CD8-positive, alpha-beta memory T cell (primary cell): ENCODE measurements at regions not wholly inside any gene's neighbourhood (a gene's known extent, or its start where the extent isn't known, plus 50 kb on each side); places are given as distances from the start of the nearest gene placed in this dataset.

Experiments used
- CTCF ChIA-PET: fragments of 350-600 bp; sonication (Branson Sonifier 250); formaldehyde crosslinking; loops from one replicate; lab custom pipeline; 2021; ENCODE audit warnings: antibody characterized with exemption; lab: Charles Lee
- POLR2A ChIA-PET: fragments of 350-600 bp; sonication (Branson Sonifier 250); formaldehyde crosslinking; loops from one replicate; lab custom pipeline; 2021; ENCODE audit warnings: antibody characterized with exemption; lab: Charles Lee
- DNase-seq, 5 donors: peaks; one replicate each; pipeline versions ENCODE4 v3.0.0 to v3.0.0-alpha.2; 2020 to 2022; ENCODE audit warnings: mixed read lengths in 1 of 5
- H3K27ac ChIP-seq: one replicate; pipeline ENCODE4 v1.7.0; 2013; ENCODE audit warnings: low read depth, mild to moderate bottlenecking, low read length, moderate library complexity
- H3K27me3 ChIP-seq: 2 replicates; pipeline ENCODE4 v1.7.0; 2013; ENCODE audit warnings: low read length, mild to moderate bottlenecking; ENCODE audit not compliant: insufficient read depth, poor library complexity, severe bottlenecking
- H3K36me3 ChIP-seq: 2 replicates; pipeline ENCODE4 v1.7.0; 2013; ENCODE audit warnings: mild to moderate bottlenecking, low read length, moderate library complexity; ENCODE audit not compliant: insufficient read depth
- H3K4me1 ChIP-seq: 2 replicates; pipeline ENCODE4 v1.7.0; 2013; ENCODE audit warnings: mild to moderate bottlenecking, low read length, moderate library complexity; ENCODE audit not compliant: insufficient read depth
- H3K4me3 ChIP-seq: 2 replicates; pipeline ENCODE4 v1.7.0; 2013; ENCODE audit warnings: mild to moderate bottlenecking, low read length
- H3K9me3 ChIP-seq: 2 replicates; pipeline ENCODE4 v1.7.0; 2013; ENCODE audit warnings: mild to moderate bottlenecking, low read length
- H3K27ac Mint-ChIP-seq, 8 donors: one replicate each; pipeline ENCODE4 v1.8.0; 2020 to 2021; ENCODE audit warnings: mixed read lengths in 8 of 8, mild to moderate bottlenecking in 6 of 8, inconsistent platforms in 3 of 8, moderate library complexity in 3 of 8
- H3K27me3 Mint-ChIP-seq, 2 donors: one replicate each; pipeline ENCODE4 v1.8.0; 2020 to 2021; ENCODE audit warnings: mixed read lengths in 2 of 2, mild to moderate bottlenecking in 1 of 2, moderate library complexity in 1 of 2
- H3K36me3 Mint-ChIP-seq, 3 donors: one replicate each; pipeline ENCODE4 v1.8.0; 2020 to 2021; ENCODE audit warnings: mixed read lengths in 3 of 3, inconsistent platforms in 1 of 3, mild to moderate bottlenecking in 1 of 3
- H3K4me1 Mint-ChIP-seq, 3 donors: one replicate each; pipeline ENCODE4 v1.8.0; 2020 to 2021; ENCODE audit warnings: mixed read lengths in 3 of 3, inconsistent platforms in 1 of 3, mild to moderate bottlenecking in 1 of 3
- H3K4me3 Mint-ChIP-seq, 7 donors: one replicate each; pipeline ENCODE4 v1.8.0; 2020 to 2021; ENCODE audit warnings: mixed read lengths in 7 of 7, mild to moderate bottlenecking in 6 of 7, moderate library complexity in 4 of 7, inconsistent platforms in 2 of 7
- H3K9me3 Mint-ChIP-seq, 5 donors: one replicate each; pipeline ENCODE4 v1.8.0; 2020 to 2022; ENCODE audit warnings: mixed read lengths in 5 of 5, mild to moderate bottlenecking in 3 of 5, moderate library complexity in 2 of 5, inconsistent platforms in 1 of 5

DNA sequence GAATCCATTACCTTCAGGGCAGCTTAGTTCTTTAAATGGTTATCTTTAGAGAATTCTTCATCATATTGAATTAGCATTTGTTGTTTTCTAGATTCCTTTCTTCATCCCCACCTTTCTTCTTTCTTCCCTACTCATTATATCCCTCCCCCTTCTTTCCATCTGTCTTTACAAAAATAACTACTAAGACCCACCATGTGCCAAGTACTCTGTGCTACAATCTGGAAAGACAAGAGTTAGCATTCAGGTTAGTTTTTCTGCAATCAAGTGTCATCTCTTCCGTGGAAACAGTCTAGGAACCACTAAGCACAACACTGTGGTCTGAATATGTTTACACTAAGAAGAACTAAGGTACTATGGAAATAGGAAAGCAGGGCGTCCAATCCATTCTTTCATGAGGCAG is 897.4 kb upstream of the TENM4 start:
- Mint-ChIP-seq H3K27ac (no peak overlapping the region), H3K9me3 (peaks cover 3 to 17% (median 9%) of the 10 kb centered on the region in 5 donors), H3K36me3 (no peaks in the 10 kb centered on the region)

DNA sequence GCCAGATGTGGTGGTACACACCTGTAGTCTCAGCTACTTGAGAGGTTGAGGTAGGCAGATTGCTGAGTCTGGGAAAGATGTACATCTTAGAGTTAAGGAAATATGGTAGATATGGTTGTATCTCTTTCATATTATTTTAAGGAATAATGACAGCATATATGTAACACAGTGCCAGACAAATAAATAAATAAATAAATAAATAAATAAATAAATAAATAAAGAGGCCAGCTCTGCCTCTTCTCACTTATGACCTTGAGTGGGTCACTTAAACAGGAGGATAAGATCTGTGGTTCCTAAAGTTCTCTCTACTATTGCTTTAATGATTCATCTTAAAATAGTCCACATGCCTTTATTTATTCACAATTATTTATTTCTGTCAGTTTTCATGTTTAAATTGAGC is 890.9 kb upstream of the TENM4 start:
- no peaks in the 10 kb centered on the region for H3K4me1 ChIP-seq
- ChIA-PET CTCF (no interaction called here), POLR2A (no interaction called here)
- H3K4me3 ChIP-seq = no peak overlapping the region
- Mint-ChIP-seq H3K4me3 (no peak overlapping the region), H3K27me3 (no peaks in the 10 kb centered on the region), H3K36me3 (no peaks in the 10 kb centered on the region), H3K9me3 (peaks cover 5 to 19% (median 11%) of the 10 kb centered on the region in 5 donors), H3K27ac (no peak overlapping the region), H3K4me1 (no peaks in the 10 kb centered on the region)
- no peaks in the 10 kb centered on the region for H3K9me3 ChIP-seq
- H3K27me3 ChIP-seq = no peaks in the 10 kb centered on the region
- no peaks in the 10 kb centered on the region for H3K36me3 ChIP-seq
- H3K27ac ChIP-seq = no peak overlapping the region
- DNase-seq = no peak

More for the DNA sequence above, 897.4 kb upstream of the TENM4 start:
- ChIA-PET CTCF (no interaction called here), POLR2A (no interaction called here)
- no peak for DNase-seq
- Histone ChIP-seq H3K27ac (no peak overlapping the region), H3K9me3 (no peaks in the 10 kb centered on the region), H3K27me3 (no peaks in the 10 kb centered on the region), H3K4me3 (no peak overlapping the region), H3K4me1 (no peaks in the 10 kb centered on the region), H3K36me3 (no peaks in the 10 kb centered on the region)
- no peak overlapping the region for H3K4me3 Mint-ChIP-seq
- no peaks in the 10 kb centered on the region for H3K27me3 Mint-ChIP-seq
- H3K4me1 Mint-ChIP-seq = no peaks in the 10 kb centered on the region

DNA sequence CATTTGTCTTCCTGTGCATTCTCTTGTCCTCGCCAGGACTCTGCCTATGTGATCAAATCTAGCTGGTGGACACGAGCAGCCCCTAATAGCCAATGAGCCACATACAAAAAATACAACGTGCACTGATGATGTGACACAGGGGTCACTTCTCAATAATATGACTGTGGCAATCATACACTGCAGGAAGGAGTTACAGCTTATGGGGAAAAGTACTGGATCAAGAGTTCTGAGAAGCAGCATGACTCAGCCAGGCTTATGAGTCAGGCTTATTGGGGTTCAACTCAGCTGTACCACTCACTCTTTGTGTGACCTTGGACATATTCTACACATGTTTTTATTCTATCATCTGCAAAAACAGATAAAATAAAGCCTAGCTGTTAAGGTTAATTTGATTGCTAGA is 889.4 kb upstream of the TENM4 start:
- no peak overlapping the region for H3K4me3 Mint-ChIP-seq
- no peaks in the 10 kb centered on the region for H3K9me3 ChIP-seq
- ChIA-PET CTCF (no interaction called here), POLR2A (no interaction called here)
- H3K4me1 Mint-ChIP-seq = no peaks in the 10 kb centered on the region
- peaks cover 5 to 19% (median 14%) of the 10 kb centered on the region in 5 donors for H3K9me3 Mint-ChIP-seq
- H3K36me3 Mint-ChIP-seq = no peaks in the 10 kb centered on the region
- no peak overlapping the region for H3K4me3 ChIP-seq
- no peaks in the 10 kb centered on the region for H3K27me3 Mint-ChIP-seq
- no peaks in the 10 kb centered on the region for H3K36me3 ChIP-seq
- H3K4me1 ChIP-seq = no peaks in the 10 kb centered on the region
- no peak overlapping the region for H3K27ac ChIP-seq
- no peaks in the 10 kb centered on the region for H3K27me3 ChIP-seq
- DNase-seq = no peak
- H3K27ac Mint-ChIP-seq = no peak overlapping the region

DNA sequence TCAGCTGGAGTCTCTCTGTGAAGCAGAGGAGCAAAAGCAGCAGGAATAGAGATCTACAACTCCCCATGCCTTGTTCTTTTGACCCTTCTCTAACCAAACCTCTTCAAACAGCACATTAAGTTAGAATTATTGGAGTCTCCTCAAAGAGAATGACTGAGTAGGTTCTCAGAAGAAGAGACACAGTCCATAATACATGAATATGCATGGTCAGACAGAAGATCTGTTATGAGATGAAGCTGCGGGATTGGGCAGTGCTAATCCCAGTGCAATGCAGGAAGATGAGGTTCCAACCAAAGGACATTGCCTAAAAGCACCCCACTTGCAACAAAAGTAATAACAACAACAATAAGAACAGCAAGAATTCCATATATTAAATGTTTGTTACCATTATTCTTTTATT is 887.9 kb upstream of the TENM4 start:
- Histone ChIP-seq H3K27me3 (no peaks in the 10 kb centered on the region), H3K4me3 (no peak overlapping the region), H3K4me1 (no peaks in the 10 kb centered on the region), H3K27ac (no peak overlapping the region), H3K9me3 (no peaks in the 10 kb centered on the region), H3K36me3 (no peaks in the 10 kb centered on the region)
- Mint-ChIP-seq H3K4me3 (no peak overlapping the region), H3K27ac (no peak overlapping the region), H3K36me3 (no peaks in the 10 kb centered on the region), H3K4me1 (no peaks in the 10 kb centered on the region), H3K9me3 (peaks cover 10 to 22% (median 10%) of the 10 kb centered on the region in 5 donors), H3K27me3 (no peaks in the 10 kb centered on the region)
- POLR2A ChIA-PET = no interaction called here
- CTCF ChIA-PET = no interaction called here
- DNase-seq = no peak

DNA sequence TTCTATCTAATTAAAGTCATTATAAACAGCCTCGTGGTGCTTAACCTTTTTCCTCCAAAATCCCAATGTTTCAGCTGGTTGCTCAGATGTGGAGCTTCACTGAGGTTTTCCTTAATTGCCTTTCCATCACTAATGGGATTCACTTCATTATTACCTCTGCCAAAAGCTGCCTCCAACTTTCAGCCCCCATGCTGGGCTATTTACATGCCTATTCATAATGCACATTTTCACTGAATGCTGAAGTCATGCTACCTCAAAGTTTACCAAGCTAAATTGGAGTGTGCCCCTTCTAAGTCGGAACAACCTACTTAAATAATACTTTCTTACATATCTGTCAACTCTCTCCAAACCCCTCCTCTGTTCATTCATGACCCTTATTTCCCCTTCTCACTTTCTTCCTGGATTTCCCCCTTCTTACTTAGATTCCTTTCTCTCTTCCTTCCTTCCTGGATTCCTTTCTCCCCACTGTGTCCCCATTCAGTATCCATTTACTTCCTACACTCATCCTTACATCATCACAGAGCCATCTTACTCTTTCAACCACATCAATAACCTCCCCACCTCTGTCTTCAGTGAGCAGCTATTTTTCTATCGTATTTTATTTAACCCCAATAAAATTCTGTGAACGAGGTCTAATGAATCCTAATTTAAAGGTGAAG is 887.3 kb upstream of the TENM4 start:
- ChIA-PET POLR2A (no interaction called here), CTCF (no interaction called here)
- H3K4me1 Mint-ChIP-seq = no peaks in the 10 kb centered on the region
- Histone ChIP-seq H3K36me3 (no peaks in the 10 kb centered on the region), H3K27me3 (no peaks in the 10 kb centered on the region), H3K27ac (no peak overlapping the region), H3K4me3 (no peak overlapping the region), H3K9me3 (no peaks in the 10 kb centered on the region), H3K4me1 (no peaks in the 10 kb centered on the region)
- H3K4me3 Mint-ChIP-seq = no peak overlapping the region
- no peaks in the 10 kb centered on the region for H3K36me3 Mint-ChIP-seq
- no peak for DNase-seq
- H3K9me3 Mint-ChIP-seq = peaks cover 6 to 23% (median 10%) of the 10 kb centered on the region in 5 donors
- no peaks in the 10 kb centered on the region for H3K27me3 Mint-ChIP-seq
- H3K27ac Mint-ChIP-seq = no peak overlapping the region

DNA sequence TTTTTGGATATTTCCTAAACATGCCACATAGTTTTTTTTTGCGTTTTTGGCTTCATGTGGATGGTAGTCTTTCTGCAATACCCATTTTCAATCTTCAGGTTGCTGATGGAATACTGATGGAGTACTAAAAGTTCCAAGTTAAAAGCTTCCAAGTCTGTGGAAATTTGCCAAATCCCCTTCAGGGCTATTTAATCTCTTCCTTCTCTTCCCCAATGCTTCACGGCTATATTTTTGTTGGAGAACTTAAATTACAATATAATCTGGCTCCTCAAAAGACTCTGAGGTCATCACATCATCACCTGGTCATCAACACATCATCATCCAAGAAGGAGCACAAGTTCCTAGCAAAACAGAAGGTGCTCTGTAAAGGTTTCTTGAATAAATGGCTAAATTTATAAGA is 881.0 kb upstream of the TENM4 start:
- Mint-ChIP-seq H3K9me3 (peaks cover 6 to 26% (median 17%) of the 10 kb centered on the region in 5 donors), H3K4me3 (no peak overlapping the region), H3K27ac (no peak overlapping the region), H3K27me3 (no peaks in the 10 kb centered on the region), H3K4me1 (no peaks in the 10 kb centered on the region), H3K36me3 (no peaks in the 10 kb centered on the region)
- no peak for DNase-seq
- CTCF ChIA-PET = no interaction called here
- no peak overlapping the region for H3K27ac ChIP-seq
- H3K36me3 ChIP-seq = no peaks in the 10 kb centered on the region
- no peak overlapping the region for H3K4me3 ChIP-seq
- no peaks in the 10 kb centered on the region for H3K27me3 ChIP-seq
- H3K9me3 ChIP-seq = peaks cover 4% of the 10 kb centered on the region
- H3K4me1 ChIP-seq = no peaks in the 10 kb centered on the region
- POLR2A ChIA-PET = no interaction called here

DNA sequence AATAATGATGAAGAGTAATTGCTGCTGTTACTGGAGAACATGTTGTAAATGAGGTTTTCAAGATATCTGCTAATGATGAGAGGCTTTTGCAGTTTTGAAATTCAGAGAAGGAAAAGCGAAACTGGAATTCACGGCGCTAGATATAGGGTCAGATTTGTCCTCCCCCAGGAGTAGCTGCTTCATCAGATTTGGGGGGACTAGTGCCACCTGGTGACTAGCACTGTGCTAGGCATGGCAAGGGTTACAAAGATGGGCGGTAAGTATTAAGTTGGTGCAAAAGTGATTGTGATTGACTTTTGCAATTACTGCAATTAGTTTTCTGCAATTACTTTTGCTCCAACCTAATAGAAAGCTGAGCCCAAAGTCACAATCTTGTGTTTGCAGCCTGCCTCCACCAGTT is 879.9 kb upstream of the TENM4 start:
- ChIA-PET POLR2A (no interaction called here), CTCF (no interaction called here)
- H3K27me3 ChIP-seq = no peaks in the 10 kb centered on the region
- Mint-ChIP-seq H3K4me3 (no peak overlapping the region), H3K27me3 (no peaks in the 10 kb centered on the region), H3K4me1 (no peaks in the 10 kb centered on the region), H3K27ac (no peak overlapping the region), H3K36me3 (no peaks in the 10 kb centered on the region), H3K9me3 (peaks cover 4 to 30% (median 20%) of the 10 kb centered on the region in 5 donors)
- no peaks in the 10 kb centered on the region for H3K4me1 ChIP-seq
- no peaks in the 10 kb centered on the region for H3K36me3 ChIP-seq
- DNase-seq = no peak
- H3K4me3 ChIP-seq = no peak overlapping the region
- no peak overlapping the region for H3K27ac ChIP-seq
- peaks cover 4% of the 10 kb centered on the region for H3K9me3 ChIP-seq

DNA sequence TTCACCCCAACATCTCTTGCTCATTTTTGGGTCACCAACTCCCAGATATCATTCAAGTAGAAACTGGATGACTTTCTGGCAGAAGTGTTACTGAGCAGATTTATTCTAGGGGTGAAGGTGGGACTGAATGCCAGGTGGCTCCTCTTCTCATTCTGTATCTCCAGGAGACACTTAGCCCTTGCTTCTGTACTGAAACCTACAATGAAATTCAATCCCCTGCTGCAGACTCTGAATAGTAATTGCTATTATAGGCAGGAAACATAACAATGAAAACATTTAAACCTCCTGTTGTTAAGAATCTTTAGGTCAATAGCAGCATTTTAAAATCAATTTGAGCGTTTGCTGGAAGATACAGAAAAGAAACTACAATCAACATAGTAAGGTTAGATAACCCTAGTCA is 879.4 kb upstream of the TENM4 start:
- H3K27me3 ChIP-seq = no peaks in the 10 kb centered on the region
- ChIA-PET CTCF (no interaction called here), POLR2A (no interaction called here)
- Mint-ChIP-seq H3K4me1 (no peaks in the 10 kb centered on the region), H3K9me3 (peaks cover 4 to 28% (median 21%) of the 10 kb centered on the region in 5 donors), H3K27ac (no peak overlapping the region), H3K4me3 (no peak overlapping the region), H3K36me3 (no peaks in the 10 kb centered on the region), H3K27me3 (no peaks in the 10 kb centered on the region)
- no peak overlapping the region for H3K4me3 ChIP-seq
- no peak for DNase-seq
- H3K36me3 ChIP-seq = no peaks in the 10 kb centered on the region
- H3K9me3 ChIP-seq = peaks cover 4% of the 10 kb centered on the region
- no peak overlapping the region for H3K27ac ChIP-seq
- H3K4me1 ChIP-seq = no peaks in the 10 kb centered on the region
